Smooth muscle cell (in vitro differentiated cells): ENCODE measurements at regions not wholly inside any gene's neighbourhood (a gene's known extent, or its start where the extent isn't known, plus 50 kb on each side); places are given as distances from the start of the nearest gene placed in this dataset.

Experiments used
- DNase-seq: peaks from one replicate; lab custom pipeline; 2025; ENCODE audit not compliant: unreplicated experiment; lab: John Stamatoyannopoulos, UW
- H2AFZ ChIP-seq: fragments of 200-600 bp; sonication (generic); 2 replicates; pipeline ENCODE4 v1.6.0; 2016; ENCODE audit warnings: antibody characterized with exemption, low read depth, mild to moderate bottlenecking
- H3F3A ChIP-seq: fragments of 200-600 bp; sonication (generic); 2 replicates; pipeline ENCODE4 v1.6.0; 2017; ENCODE audit warnings: antibody characterized with exemption, low read depth
- H3K27ac ChIP-seq: fragments of 200-600 bp; sonication (generic); 2 replicates; pipeline ENCODE4 v1.5.1; 2016; ENCODE audit warnings: low read depth, mild to moderate bottlenecking
- H3K27me3 ChIP-seq: fragments of 200-600 bp; sonication (generic); 2 replicates; pipeline ENCODE4 v1.6.1; 2016; ENCODE audit warnings: low read depth, mild to moderate bottlenecking
- H3K36me3 ChIP-seq: fragments of 200-600 bp; sonication (generic); 2 replicates; pipeline ENCODE4 v1.5.1; 2016; ENCODE audit warnings: low read depth
- H3K4me1 ChIP-seq: fragments of 200-600 bp; sonication (generic); 2 replicates; pipeline ENCODE4 v1.5.1; 2016; ENCODE audit warnings: low read depth
- H3K4me2 ChIP-seq: fragments of 200-600 bp; sonication (generic); 2 replicates; pipeline ENCODE4 v1.6.0; 2016; ENCODE audit warnings: mild to moderate bottlenecking
- H3K4me3 ChIP-seq: fragments of 200-600 bp; sonication (generic); 2 replicates; pipeline ENCODE4 v1.5.1; 2016; ENCODE audit warnings: mild to moderate bottlenecking
- H3K79me2 ChIP-seq: fragments of 200-600 bp; sonication (generic); 2 replicates; pipeline ENCODE4 v1.6.0; 2016; ENCODE audit warnings: low read depth, mild to moderate bottlenecking
- H3K9ac ChIP-seq: fragments of 200-600 bp; sonication (generic); 2 replicates; pipeline ENCODE4 v1.6.0; 2016; ENCODE audit warnings: low read depth
- H3K9me3 ChIP-seq: fragments of 200-600 bp; sonication (generic); replicated peaks from 2 replicates; pipeline ENCODE4 v1.5.1; 2016; ENCODE audit warnings: low read depth
- H4K20me1 ChIP-seq: fragments of 200-600 bp; sonication (generic); 2 replicates; pipeline ENCODE4 v1.6.0; 2016; ENCODE audit warnings: low read depth
- CTCF ChIP-seq: fragments of 200-600 bp; sonication (generic); IDR thresholded peaks from 2 replicates; pipeline ENCODE4 v1.5.1; 2017; ENCODE audit warnings: borderline replicate concordance, mild to moderate bottlenecking, antibody characterized with exemption; ENCODE audit not compliant: insufficient read depth, poor library complexity, severe bottlenecking
- WGBS: methylation state at CpG from one replicate; pipeline ENCODE4 v1.1.7; 2016; ENCODE audit warnings: low lambda C conversion rate; 5-methylcytosine and 5-hydroxymethylcytosine counted together

GRCh38 chr2:128433911-128434550 is 115.4 kb upstream of the HS6ST1 start:
- 92% methylated on average over 3 of the region's 3 CpGs for WGBS
- H3K36me3 ChIP-seq = peaks cover 5% of the 10 kb centered on the region
- no peak overlapping the region for H2AFZ ChIP-seq
- H4K20me1 ChIP-seq = no peaks in the 10 kb centered on the region
- TF ChIP-seq CTCF = no peak
- H3K9me3 ChIP-seq = no peaks in the 10 kb centered on the region
- H3F3A ChIP-seq = no peaks in the 10 kb centered on the region
- H3K4me1 ChIP-seq = no peaks in the 10 kb centered on the region
- H3K9ac ChIP-seq = no peak overlapping the region
- peaks cover 10% of the 10 kb centered on the region for H3K27me3 ChIP-seq
- no peak overlapping the region for H3K4me3 ChIP-seq
- no peak overlapping the region for H3K27ac ChIP-seq
- H3K79me2 ChIP-seq = no peaks in the 10 kb centered on the region
- H3K4me2 ChIP-seq = no peak overlapping the region
- DNase-seq = no peak

GRCh38 chr2:128435576-128436478 is 117.2 kb upstream of the HS6ST1 start:
- H3F3A ChIP-seq = no peaks in the 10 kb centered on the region
- H3K79me2 ChIP-seq = no peaks in the 10 kb centered on the region
- H3K9me3 ChIP-seq = no peaks in the 10 kb centered on the region
- no peaks in the 10 kb centered on the region for H3K36me3 ChIP-seq
- no peak for TF ChIP-seq CTCF
- no peak for DNase-seq
- no peaks in the 10 kb centered on the region for H3K4me1 ChIP-seq
- no peak overlapping the region for H3K4me3 ChIP-seq
- no peak overlapping the region for H3K27ac ChIP-seq
- H4K20me1 ChIP-seq = no peaks in the 10 kb centered on the region
- no peak overlapping the region for H3K4me2 ChIP-seq
- 83% methylated on average over 18 of the region's 18 CpGs for WGBS
- no peak overlapping the region for H3K9ac ChIP-seq
- H2AFZ ChIP-seq = no peak overlapping the region
- H3K27me3 ChIP-seq = peaks cover 10% of the 10 kb centered on the region

GRCh38 chr2:128436479-128437203 is 118.0 kb upstream of the HS6ST1 start:
- no peaks in the 10 kb centered on the region for H4K20me1 ChIP-seq
- H3K27ac ChIP-seq = no peak overlapping the region
- H3K9ac ChIP-seq = no peak overlapping the region
- H3K4me3 ChIP-seq = no peak overlapping the region
- H3K9me3 ChIP-seq = no peaks in the 10 kb centered on the region
- no peaks in the 10 kb centered on the region for H3K79me2 ChIP-seq
- TF ChIP-seq CTCF = no peak
- H3F3A ChIP-seq = no peaks in the 10 kb centered on the region
- H3K4me2 ChIP-seq = no peak overlapping the region
- H2AFZ ChIP-seq = no peak overlapping the region
- 95% methylated on average over 12 of the region's 12 CpGs for WGBS
- H3K4me1 ChIP-seq = no peaks in the 10 kb centered on the region
- H3K36me3 ChIP-seq = no peaks in the 10 kb centered on the region
- no peak for DNase-seq
- peaks cover 10% of the 10 kb centered on the region for H3K27me3 ChIP-seq
